SH-SY5Y (cell line): ENCODE measurements at regions not wholly inside any gene's neighbourhood (a gene's known extent, or its start where the extent isn't known, plus 50 kb on each side); places are given as distances from the start of the nearest gene placed in this dataset.

Source experiments
- GATA2 ChIP-seq: IDR thresholded peaks from 2 replicates; pipeline ENCODE4 v1.6.1; 2011; ENCODE audit warnings: mild to moderate bottlenecking, low read depth, low read length
- GATA3 ChIP-seq: IDR thresholded peaks from 2 replicates; pipeline ENCODE4 v1.6.1; 2011; ENCODE audit warnings: low read depth, mild to moderate bottlenecking, low read length, moderate library complexity

GRCh38 chr7:67616517-67616916 lies 619.9 kb downstream of the TYW1 start:
- no peak for TF ChIP-seq GATA3
- no peak for TF ChIP-seq GATA2
